ENCODE measurements at regions not wholly inside any gene's neighbourhood (a gene's known extent, or its start where the extent isn't known, plus 50 kb on each side); places are given as distances from the start of the nearest gene placed in this dataset.

DNA sequence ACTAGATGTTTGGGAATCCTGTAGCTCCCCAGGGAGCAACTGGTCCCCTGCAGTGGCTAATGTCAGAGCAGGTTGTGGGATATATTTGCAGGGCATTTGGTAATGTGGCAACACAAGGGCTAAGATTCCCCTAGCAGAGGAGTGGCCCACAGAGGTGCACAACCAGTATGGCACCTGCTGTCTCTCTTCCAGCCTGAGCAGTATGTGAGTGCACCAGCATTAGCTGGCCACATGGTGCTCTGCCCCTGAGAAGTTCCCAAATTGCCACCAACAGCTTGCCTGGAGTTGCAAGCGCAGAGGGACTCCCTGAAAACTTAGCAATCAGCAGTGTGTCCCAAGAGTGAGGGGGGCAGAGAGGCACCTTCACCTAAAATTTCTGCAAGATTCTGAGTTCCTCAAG, 53.2 kb upstream of the SNCAIP start:
- TF ChIP-seq L3MBTL2 (conservative IDR thresholded peaks at IDR 0.05): no peak
- TF ChIP-seq FOXA1 (IDR thresholded peaks at IDR 0.05): no peak
- no peak for TF ChIP-seq BHLHE40 (IDR thresholded peaks at IDR 0.05; ENCODE audit: borderline replicate concordance)
- TF ChIP-seq, protein P1, sequence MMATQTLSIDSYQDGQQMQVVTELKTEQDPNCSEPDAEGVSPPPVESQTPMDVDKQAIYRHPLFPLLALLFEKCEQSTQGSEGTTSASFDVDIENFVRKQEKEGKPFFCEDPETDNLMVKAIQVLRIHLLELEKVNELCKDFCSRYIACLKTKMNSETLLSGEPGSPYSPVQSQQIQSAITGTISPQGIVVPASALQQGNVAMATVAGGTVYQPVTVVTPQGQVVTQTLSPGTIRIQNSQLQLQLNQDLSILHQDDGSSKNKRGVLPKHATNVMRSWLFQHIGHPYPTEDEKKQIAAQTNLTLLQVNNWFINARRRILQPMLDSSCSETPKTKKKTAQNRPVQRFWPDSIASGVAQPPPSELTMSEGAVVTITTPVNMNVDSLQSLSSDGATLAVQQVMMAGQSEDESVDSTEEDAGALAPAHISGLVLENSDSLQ (IDR thresholded peaks at IDR 0.05): no peak
- TF ChIP-seq SP1 (IDR thresholded peaks at IDR 0.05): no peak
- TF ChIP-seq TARDBP (IDR thresholded peaks at IDR 0.05): no peak
- TF ChIP-seq NFRKB (IDR thresholded peaks at IDR 0.05): no peak
- no peak for TF ChIP-seq ZNF384 (IDR thresholded peaks at IDR 0.05)

Data from HEK293T (cell line).